ENCODE measurements at regions not wholly inside any gene's neighbourhood (a gene's known extent, or its start where the extent isn't known, plus 50 kb on each side); places are given as distances from the start of the nearest gene placed in this dataset.

DNA sequence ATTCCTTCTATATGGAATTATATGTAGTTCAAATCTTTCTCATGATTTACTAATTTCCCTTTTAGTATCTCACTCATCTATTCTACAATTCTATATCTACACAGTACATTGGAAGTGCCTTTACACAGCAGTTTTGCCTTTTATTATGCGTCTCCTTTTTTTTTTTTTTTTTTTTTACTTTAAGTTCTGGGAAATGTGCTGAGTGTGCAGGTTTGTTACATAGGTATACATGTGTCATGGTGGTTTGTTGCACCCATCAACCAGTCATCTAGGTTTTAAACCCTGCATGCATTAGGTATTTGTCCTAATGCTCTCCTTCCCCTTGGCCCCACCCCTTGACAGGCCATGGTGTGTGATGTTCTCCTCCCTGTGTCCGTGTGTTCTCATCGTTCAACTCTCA is 1150.1 kb upstream of the PRR20A start:
- TF ChIP-seq POLR2AphosphoS5 (IDR thresholded peaks at IDR 0.05) = no peak
- no peak for TF ChIP-seq POLR2A (IDR thresholded peaks at IDR 0.05)

Data from suprapubic skin (tissue), 4 donors.